GM12873 (cell line): ENCODE measurements at regions not wholly inside any gene's neighbourhood (a gene's known extent, or its start where the extent isn't known, plus 50 kb on each side); places are given as distances from the start of the nearest gene placed in this dataset.

Source experiments
- TF ChIP-seq, protein P1 (sequence below): IDR thresholded peaks from 2 replicates; pipeline ENCODE4 v1.5.1; 2012; ENCODE audit warnings: low read depth, mild to moderate bottlenecking, moderate library complexity, low read length, control low read depth; ENCODE audit not compliant: insufficient read depth; ENCODE audit errors: missing control alignments

DNA sequence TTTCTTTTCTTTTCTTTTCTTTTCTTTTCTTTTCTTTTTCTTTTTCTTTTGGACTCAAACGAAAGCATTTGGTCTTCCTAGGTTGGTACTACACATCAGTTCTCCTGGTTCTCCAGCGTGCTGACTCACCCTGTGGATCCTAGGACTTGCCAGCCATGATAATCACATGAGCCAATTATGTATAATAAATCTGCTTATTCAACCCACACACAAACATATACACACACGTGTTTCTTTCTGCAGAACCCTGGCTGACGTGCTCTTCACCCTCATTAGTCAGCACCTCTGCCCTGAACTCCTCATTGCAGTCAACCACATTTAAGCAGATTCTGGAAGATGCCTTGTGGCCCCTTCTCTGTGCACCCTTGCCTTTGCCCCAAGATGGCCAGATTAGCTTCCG lies 162.4 kb upstream of the MYT1L start:
- TF ChIP-seq, protein P1, sequence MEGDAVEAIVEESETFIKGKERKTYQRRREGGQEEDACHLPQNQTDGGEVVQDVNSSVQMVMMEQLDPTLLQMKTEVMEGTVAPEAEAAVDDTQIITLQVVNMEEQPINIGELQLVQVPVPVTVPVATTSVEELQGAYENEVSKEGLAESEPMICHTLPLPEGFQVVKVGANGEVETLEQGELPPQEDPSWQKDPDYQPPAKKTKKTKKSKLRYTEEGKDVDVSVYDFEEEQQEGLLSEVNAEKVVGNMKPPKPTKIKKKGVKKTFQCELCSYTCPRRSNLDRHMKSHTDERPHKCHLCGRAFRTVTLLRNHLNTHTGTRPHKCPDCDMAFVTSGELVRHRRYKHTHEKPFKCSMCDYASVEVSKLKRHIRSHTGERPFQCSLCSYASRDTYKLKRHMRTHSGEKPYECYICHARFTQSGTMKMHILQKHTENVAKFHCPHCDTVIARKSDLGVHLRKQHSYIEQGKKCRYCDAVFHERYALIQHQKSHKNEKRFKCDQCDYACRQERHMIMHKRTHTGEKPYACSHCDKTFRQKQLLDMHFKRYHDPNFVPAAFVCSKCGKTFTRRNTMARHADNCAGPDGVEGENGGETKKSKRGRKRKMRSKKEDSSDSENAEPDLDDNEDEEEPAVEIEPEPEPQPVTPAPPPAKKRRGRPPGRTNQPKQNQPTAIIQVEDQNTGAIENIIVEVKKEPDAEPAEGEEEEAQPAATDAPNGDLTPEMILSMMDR: no peak

DNA sequence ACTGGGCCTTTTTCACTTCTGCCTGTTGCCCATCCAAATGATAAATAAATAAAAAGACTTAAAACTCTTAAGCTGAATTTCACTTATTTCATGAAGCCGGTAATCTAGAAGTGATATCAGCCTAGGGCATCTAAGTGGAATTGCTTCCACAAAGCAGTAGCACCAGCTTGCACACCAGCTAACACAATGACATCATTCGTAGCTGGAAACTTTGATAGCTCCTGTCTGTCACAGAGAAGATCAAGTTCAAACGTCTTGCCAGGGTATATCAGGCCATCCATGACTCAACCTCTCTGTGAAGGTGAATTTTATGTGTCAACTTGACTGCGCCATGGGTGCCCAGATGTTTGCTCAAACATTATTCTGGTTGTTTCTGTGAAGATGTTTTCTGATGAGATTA lies 161.7 kb upstream of the MYT1L start:
- TF ChIP-seq, protein P1: no peak

DNA sequence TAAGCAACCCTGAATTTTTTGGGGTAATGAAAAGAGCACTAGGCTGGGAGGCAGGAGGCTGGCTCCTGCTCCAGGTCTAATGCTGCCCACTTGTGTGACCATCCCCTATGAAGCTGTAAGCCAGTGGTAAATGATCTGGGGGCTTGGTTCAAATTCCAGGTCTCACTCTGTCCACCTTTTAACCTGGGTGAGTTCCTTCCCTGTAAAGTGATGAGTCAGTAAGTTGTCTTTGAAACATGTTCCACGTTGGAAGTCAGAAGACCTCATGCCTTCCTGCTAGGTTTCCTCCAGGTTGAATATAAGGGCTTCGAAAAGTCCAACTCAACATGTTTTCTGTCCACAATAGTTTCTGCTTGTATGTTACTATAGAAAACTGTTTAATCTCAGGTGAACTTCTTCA lies 160.9 kb upstream of the MYT1L start:
- TF ChIP-seq, protein P1: no peak

GRCh38 chr2:2484301-2484700 lies 153.2 kb upstream of the MYT1L start:
- TF ChIP-seq, protein P1: no peak

GRCh38 chr2:2482851-2483250 lies 151.8 kb upstream of the MYT1L start:
- TF ChIP-seq, protein P1: no peak

DNA sequence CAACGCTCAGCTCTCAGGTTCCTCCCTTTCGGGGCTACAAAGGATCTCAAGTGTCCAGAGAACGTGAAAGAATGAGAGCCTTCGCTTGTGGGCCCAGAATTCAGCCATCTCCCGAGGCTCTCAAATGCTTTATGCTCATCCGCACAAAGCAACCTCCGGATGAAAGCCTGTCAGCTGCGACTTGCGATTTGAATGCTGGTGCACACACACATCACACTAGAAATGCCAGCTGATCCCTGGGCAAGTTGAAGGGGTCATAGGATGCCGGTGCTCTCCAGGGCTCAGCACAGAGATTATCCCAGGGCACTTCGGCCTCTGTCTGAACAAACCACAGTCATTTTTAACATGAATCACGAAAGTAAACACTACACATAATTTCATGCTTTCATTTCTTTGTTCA lies 141.8 kb upstream of the MYT1L start:
- TF ChIP-seq, protein P1: no peak

GRCh38 chr2:2472044-2472443 lies 141.0 kb upstream of the MYT1L start:
- TF ChIP-seq, protein P1: no peak
